Lower lobe of right lung (tissue), 2 donors: ENCODE measurements at regions not wholly inside any gene's neighbourhood (a gene's known extent, or its start where the extent isn't known, plus 50 kb on each side); places are given as distances from the start of the nearest gene placed in this dataset.
"Not testable (repeated sequence)": the region's sequence is repeated elsewhere in the genome, so short reads cannot be mapped to it uniquely, and the experiment has no call there.

Experiments
- ATAC-seq, 2 donors: fragments of 200-7000 bp; cut with Tn5 transposase; one replicate each; pipeline ENCODE4 v1.9.1; 2020 to 2022; ENCODE audit warnings: mild to moderate bottlenecking in 2 of 2, moderate library complexity in 2 of 2
- DNase-seq: peaks from one replicate; pipeline ENCODE4 v3.0.0-alpha.2; 2020
- H3K27ac ChIP-seq: fragments of 200-600 bp; one replicate; pipeline ENCODE4 v1.8.0; 2022
- H3K27me3 ChIP-seq: fragments of 200-600 bp; one replicate; pipeline ENCODE4 v1.8.0; 2022; ENCODE audit warnings: low read depth
- H3K36me3 ChIP-seq: fragments of 200-600 bp; one replicate; pipeline ENCODE4 v1.8.0; 2022; ENCODE audit warnings: mild to moderate bottlenecking
- H3K4me1 ChIP-seq: fragments of 200-600 bp; one replicate; pipeline ENCODE4 v1.8.0; 2022
- H3K4me3 ChIP-seq: fragments of 200-600 bp; one replicate; pipeline ENCODE4 v1.8.0; 2022; ENCODE audit warnings: mild to moderate bottlenecking
- H3K9me3 ChIP-seq: fragments of 200-600 bp; one replicate; pipeline ENCODE4 v1.8.0; 2022
- CTCF ChIP-seq: fragments of 200-600 bp; IDR thresholded peaks from one replicate; pipeline ENCODE4 v1.8.0; 2022; ENCODE audit warnings: antibody characterized with exemption, mild to moderate bottlenecking
- intact Hi-C: fragments of 100-400 bp; cut with DNase I; formaldehyde crosslinking; loops from one replicate; pipeline ENCODE4 v1.11.0; 2022
- donor health status: DM: no; HTN: yes; CAD: no; lungs with severe emphysema.

GRCh38 chr5:44046619-44047364 is 342.4 kb downstream of the FGF10 start:
- H3K27me3 ChIP-seq: no peaks in the 10 kb centered on the region
- TF ChIP-seq CTCF: no peak
- no peak overlapping the region for H3K27ac ChIP-seq
- DNase-seq (no peak), ATAC-seq (peak in 1 of 2 donors; percentile 32)
- H3K4me1 ChIP-seq: no peaks in the 10 kb centered on the region
- no peaks in the 10 kb centered on the region for H3K36me3 ChIP-seq
- H3K9me3 ChIP-seq: no peaks in the 10 kb centered on the region
- no peak overlapping the region for H3K4me3 ChIP-seq
- intact Hi-C loops: no loop called here

GRCh38 chr5:44044549-44044948 is 344.7 kb downstream of the FGF10 start:
- intact Hi-C loops, ATAC-seq: not testable (repeated sequence)

GRCh38 chr5:44028226-44028625 is 361.0 kb downstream of the FGF10 start:
- no peaks in the 10 kb centered on the region for H3K9me3 ChIP-seq
- no peaks in the 10 kb centered on the region for H3K4me1 ChIP-seq
- DNase-seq: no peak
- intact Hi-C loops: no loop called here
- no peak overlapping the region for H3K4me3 ChIP-seq
- TF ChIP-seq CTCF: no peak
- no peaks in the 10 kb centered on the region for H3K27me3 ChIP-seq
- H3K27ac ChIP-seq: no peak overlapping the region
- no peaks in the 10 kb centered on the region for H3K36me3 ChIP-seq
- ATAC-seq: no peak

More at GRCh38 chr5:44044549-44044948, 344.7 kb downstream of the FGF10 start:
- H3K36me3 ChIP-seq, H3K4me3 ChIP-seq, H3K9me3 ChIP-seq, H3K4me1 ChIP-seq, H3K27me3 ChIP-seq, H3K27ac ChIP-seq, DNase-seq: not testable (repeated sequence)

- Histone ChIP-seq H3K4me3 (no peak overlapping the region), H3K9me3 (no peaks in the 10 kb centered on the region), H3K27ac (no peak overlapping the region), H3K36me3 (no peaks in the 10 kb centered on the region), H3K27me3 (no peaks in the 10 kb centered on the region), H3K4me1 (no peaks in the 10 kb centered on the region)
- ATAC-seq (peak in 1 of 2 donors; percentile 43), DNase-seq (no peak)
- TF ChIP-seq CTCF: no peak
- intact Hi-C loops: no loop called here
These were observed 366.6 kb downstream of the FGF10 start for GRCh38 chr5:44022622-44023021.

- intact Hi-C loops: no loop called here
- H3K4me1 ChIP-seq: no peaks in the 10 kb centered on the region
- no peaks in the 10 kb centered on the region for H3K36me3 ChIP-seq
- no peaks in the 10 kb centered on the region for H3K9me3 ChIP-seq
- no peak overlapping the region for H3K4me3 ChIP-seq
- TF ChIP-seq CTCF: no peak
- no peak for ATAC-seq
- DNase-seq: no peak
- H3K27me3 ChIP-seq: no peaks in the 10 kb centered on the region
- no peak overlapping the region for H3K27ac ChIP-seq
These were observed 377.7 kb downstream of the FGF10 start for GRCh38 chr5:44011518-44011917.

GRCh38 chr5:44002381-44002901 is 386.8 kb downstream of the FGF10 start:
- no peak for TF ChIP-seq CTCF
- DNase-seq: peak; percentile 32
- no peak overlapping the region for H3K4me3 ChIP-seq
- H3K4me1 ChIP-seq: peaks cover 9% of the 10 kb centered on the region
- intact Hi-C loops: no loop called here
- H3K27ac ChIP-seq: no peak overlapping the region
- peak; percentile 80 to 81 for ATAC-seq
- H3K36me3 ChIP-seq: no peaks in the 10 kb centered on the region
- no peaks in the 10 kb centered on the region for H3K27me3 ChIP-seq
- H3K9me3 ChIP-seq: no peaks in the 10 kb centered on the region
